ENCODE measurements at regions not wholly inside any gene's neighbourhood (a gene's known extent, or its start where the extent isn't known, plus 50 kb on each side); places are given as distances from the start of the nearest gene placed in this dataset.

DNA sequence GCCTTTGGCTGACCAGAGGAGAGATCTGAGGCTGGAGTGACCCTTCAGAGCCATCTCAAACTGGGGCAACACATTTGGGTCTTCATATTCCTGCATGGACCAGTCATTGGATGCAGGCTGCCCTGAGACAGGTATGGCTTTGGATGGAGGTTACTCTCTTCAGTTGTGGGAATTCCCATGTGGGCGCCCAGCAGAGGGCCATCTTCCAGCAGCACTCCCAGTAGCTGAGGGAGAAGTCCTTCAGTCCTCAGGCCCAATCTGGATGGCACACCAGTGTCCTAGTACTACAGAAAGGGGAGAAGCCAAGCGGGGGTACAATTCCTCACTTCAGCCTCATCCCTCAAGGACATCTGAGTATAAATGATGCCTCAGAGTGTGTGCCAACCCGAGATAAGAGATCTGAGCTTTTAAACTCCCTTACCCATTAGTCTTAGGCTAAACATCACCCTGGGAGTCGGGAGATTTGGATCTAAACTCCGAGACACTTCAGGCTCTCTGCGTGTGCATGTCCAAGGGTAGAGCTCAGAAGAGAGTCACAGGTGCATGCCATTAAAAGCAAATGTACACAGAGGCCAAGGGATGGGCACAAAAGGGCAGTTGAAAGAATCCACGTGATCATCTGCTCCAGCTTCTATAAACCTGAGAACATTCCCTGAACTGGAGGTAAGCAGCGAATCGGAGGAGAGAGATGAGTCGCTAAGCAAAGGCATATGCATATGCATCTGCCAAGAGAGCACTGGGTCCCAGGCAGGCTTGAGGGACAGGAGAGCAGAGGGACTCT is 204.6 kb downstream of the CD83 start:
- no peak for TF ChIP-seq CTCF (IDR thresholded peaks at IDR 0.05)
- no peak for TF ChIP-seq POLR2A (IDR thresholded peaks at IDR 0.05)
